ENCODE measurements at regions not wholly inside any gene's neighbourhood (a gene's known extent, or its start where the extent isn't known, plus 50 kb on each side); places are given as distances from the start of the nearest gene placed in this dataset.

DNA sequence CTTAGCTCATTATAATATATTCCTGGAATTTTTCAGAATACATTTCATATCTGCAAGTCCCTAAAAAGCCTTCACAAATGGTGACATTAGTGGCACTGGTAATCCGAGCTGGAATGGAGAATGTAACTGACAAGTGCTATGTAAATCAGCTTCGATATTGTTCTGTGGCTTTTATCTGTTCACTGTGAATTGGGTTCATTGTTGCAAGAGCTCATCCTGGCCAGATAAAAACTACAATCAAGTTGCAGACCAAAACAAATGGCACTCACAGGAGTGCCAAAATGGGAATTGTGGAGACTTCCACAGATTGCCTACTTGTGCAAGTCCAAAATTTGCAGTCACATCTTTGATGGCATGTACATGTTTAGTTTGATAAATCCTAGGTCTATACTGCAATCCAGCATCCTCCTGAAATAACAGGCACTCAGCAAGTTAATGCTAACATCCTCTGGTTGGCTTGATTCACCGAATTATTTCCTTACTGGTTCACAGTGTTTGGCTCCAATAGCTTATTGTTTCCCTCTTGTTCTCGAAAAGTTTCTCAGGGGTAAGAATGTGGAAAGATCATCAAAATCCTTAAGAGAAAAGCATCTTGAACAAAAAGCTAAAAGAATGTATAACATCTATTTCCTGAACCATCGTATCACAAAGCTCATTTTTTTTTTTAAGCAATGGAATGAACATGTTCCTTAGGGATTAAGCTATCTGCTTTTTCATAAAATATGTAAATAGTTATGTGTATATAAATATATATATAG lies 904.9 kb downstream of the CENPC start:
- CTCF ChIA-PET: no interaction called here
- Histone ChIP-seq H3K9me3 (ENCODE audit: control insufficient read depth, insufficient read depth, low read depth, low read length) (no peaks in the 10 kb centered on the region), H3K36me3 (ENCODE audit: control insufficient read depth, insufficient read depth, low read length) (no peaks in the 10 kb centered on the region), H3K27ac (ENCODE audit: low read length) (no peak overlapping the region), H3K27me3 (ENCODE audit: control insufficient read depth, insufficient read depth, low read length) (no peaks in the 10 kb centered on the region), H3K4me1 (ENCODE audit: control insufficient read depth, insufficient read depth, low read length) (no peaks in the 10 kb centered on the region), H3K4me3 (ENCODE audit: low read depth in 2 of 2, low read length in 2 of 2) (no peak overlapping the region)
- in situ Hi-C loops (cut with HindIII; ENCODE audit: low pct_unique_long_range_greater_than_20kb, low sequenced_read_pairs) (no loop called here), intact Hi-C loops (cut with micrococcal nuclease; ENCODE audit: unreplicated experiment) (no loop called here)
- POLR2A ChIA-PET: no interaction called here
- DNase-seq (ENCODE audit: low read depth, low spot score) (no peak), ATAC-seq (no peak)
- no TSS peak for BruUV-seq (replicated peaks)
- no peak for TF ChIP-seq SIN3A (IDR thresholded peaks at IDR 0.05; ENCODE audit: borderline replicate concordance, insufficient read depth, low read depth, low read length)
- TF ChIP-seq POLR2AphosphoS5 (IDR thresholded peaks at IDR 0.05; ENCODE audit: low read depth, low read length): no peak
- no peak for TF ChIP-seq CTCF (IDR thresholded peaks at IDR 0.05)

- Histone ChIP-seq H3K27ac (ENCODE audit: low read length) (no peak overlapping the region; the same call in 1 of the 2 replicates), H3K4me1 (ENCODE audit: control insufficient read depth, insufficient read depth, low read length) (no peaks in the 10 kb centered on the region), H3K27me3 (ENCODE audit: control insufficient read depth, insufficient read depth, low read length) (no peaks in the 10 kb centered on the region), H3K9me3 (ENCODE audit: control insufficient read depth, insufficient read depth, low read depth, low read length) (no peaks in the 10 kb centered on the region), H3K4me3 (ENCODE audit: low read depth in 2 of 2, low read length in 2 of 2) (no peak overlapping the region), H3K36me3 (ENCODE audit: control insufficient read depth, insufficient read depth, low read length) (no peaks in the 10 kb centered on the region)
- no TSS peak for BruUV-seq (replicated peaks)
- ChIA-PET CTCF (no interaction called here), POLR2A (no interaction called here)
- intact Hi-C loops (cut with micrococcal nuclease; ENCODE audit: unreplicated experiment): no loop called here
- TF ChIP-seq SIN3A (IDR thresholded peaks at IDR 0.05; ENCODE audit: borderline replicate concordance, insufficient read depth, low read depth, low read length) (no peak), REST (IDR thresholded peaks at IDR 0.05; ENCODE audit: insufficient read depth in 1 of 2, low read depth in 2 of 2, low read length in 1 of 2) (no peak), CTCF (IDR thresholded peaks at IDR 0.05) (no peak), POLR2AphosphoS5 (IDR thresholded peaks at IDR 0.05; ENCODE audit: low read depth, low read length) (no peak), TCF7L2 (IDR thresholded peaks at IDR 0.05; ENCODE audit: low read depth, low read length) (no peak)
- ATAC-seq (no peak), DNase-seq (ENCODE audit: low read depth, low spot score) (no peak)
- in situ Hi-C loops (cut with HindIII; ENCODE audit: low pct_unique_long_range_greater_than_20kb, low sequenced_read_pairs): no loop called here
Measured at GRCh38 chr4:66639361-66639760, 905.9 kb downstream of the CENPC start.

Measured in Panc1 (cell line).